ENCODE measurements at regions not wholly inside any gene's neighbourhood (a gene's known extent, or its start where the extent isn't known, plus 50 kb on each side); places are given as distances from the start of the nearest gene placed in this dataset.

- no peak overlapping the region for H3K27ac ChIP-seq
- no peak for TF ChIP-seq POLR2A (IDR thresholded peaks at IDR 0.05)
- TF ChIP-seq, protein P1, sequence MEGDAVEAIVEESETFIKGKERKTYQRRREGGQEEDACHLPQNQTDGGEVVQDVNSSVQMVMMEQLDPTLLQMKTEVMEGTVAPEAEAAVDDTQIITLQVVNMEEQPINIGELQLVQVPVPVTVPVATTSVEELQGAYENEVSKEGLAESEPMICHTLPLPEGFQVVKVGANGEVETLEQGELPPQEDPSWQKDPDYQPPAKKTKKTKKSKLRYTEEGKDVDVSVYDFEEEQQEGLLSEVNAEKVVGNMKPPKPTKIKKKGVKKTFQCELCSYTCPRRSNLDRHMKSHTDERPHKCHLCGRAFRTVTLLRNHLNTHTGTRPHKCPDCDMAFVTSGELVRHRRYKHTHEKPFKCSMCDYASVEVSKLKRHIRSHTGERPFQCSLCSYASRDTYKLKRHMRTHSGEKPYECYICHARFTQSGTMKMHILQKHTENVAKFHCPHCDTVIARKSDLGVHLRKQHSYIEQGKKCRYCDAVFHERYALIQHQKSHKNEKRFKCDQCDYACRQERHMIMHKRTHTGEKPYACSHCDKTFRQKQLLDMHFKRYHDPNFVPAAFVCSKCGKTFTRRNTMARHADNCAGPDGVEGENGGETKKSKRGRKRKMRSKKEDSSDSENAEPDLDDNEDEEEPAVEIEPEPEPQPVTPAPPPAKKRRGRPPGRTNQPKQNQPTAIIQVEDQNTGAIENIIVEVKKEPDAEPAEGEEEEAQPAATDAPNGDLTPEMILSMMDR (IDR thresholded peaks at IDR 0.05) = no peak
- H3K9me3 ChIP-seq = no peaks in the 10 kb centered on the region
- H3K4me3 ChIP-seq = no peak overlapping the region
- DNase-seq (no peak), ATAC-seq (no peak)
- 80% methylated on average over 6 of the region's 6 CpGs for WGBS (ENCODE audit: insufficient coverage, low coverage, low lambda C conversion rate, missing lambda C conversion rate)
- no peaks in the 10 kb centered on the region for H3K27me3 ChIP-seq
- H3K4me1 ChIP-seq = peaks cover 0 to 6% (median 0%) of the 10 kb centered on the region in 4 donors
- intact Hi-C loops (cut with DNase I) = no loop called here
- H3K36me3 ChIP-seq = no peaks in the 10 kb centered on the region
Observed at GRCh38 chr21:35578347-35578782, 482.0 kb downstream of the SETD4 start.

DNA sequence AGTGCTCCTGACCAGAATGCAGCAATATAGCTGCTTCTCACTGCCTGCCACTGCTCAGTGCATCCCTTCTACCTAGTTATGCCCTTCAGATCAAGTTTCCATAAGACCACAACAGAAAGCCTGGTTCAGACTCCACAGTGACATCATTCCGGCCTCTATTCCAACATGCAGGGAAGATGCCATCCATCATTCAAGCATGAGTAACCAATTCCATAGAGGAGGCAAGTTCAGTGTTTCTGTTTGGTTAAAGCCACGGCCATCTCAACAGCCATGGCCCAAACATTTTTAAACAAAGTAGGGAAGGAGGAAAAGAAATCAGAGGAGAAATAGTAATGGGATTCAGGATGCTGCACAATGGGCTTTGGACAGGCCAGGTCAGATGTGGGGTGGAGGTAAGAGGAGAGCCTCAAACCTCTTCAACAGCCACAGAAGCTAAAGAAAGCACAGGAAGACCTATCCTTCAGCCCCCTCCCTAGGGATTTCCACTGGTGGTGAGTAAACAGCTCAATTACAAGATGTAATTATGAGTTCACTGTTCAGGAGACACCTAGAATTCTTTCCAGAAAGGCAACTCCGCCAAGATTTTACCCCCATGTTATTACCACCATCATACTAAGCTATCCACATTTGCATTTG is 484.9 kb downstream of the SETD4 start:
- Histone ChIP-seq H3K36me3 (no peaks in the 10 kb centered on the region), H3K27ac (no peak overlapping the region), H3K4me3 (no peak overlapping the region), H3K4me1 (peaks cover 0 to 6% (median 0%) of the 10 kb centered on the region in 4 donors), H3K27me3 (no peaks in the 10 kb centered on the region), H3K9me3 (no peaks in the 10 kb centered on the region)
- no peak for DNase-seq
- ATAC-seq = no peak
- WGBS (ENCODE audit: insufficient coverage, low coverage, low lambda C conversion rate, missing lambda C conversion rate) = 84% methylated on average over 2 of the region's 3 CpGs
- intact Hi-C loops (cut with DNase I) = no loop called here
- TF ChIP-seq, protein P1 (IDR thresholded peaks at IDR 0.05) = no peak
- TF ChIP-seq POLR2A (IDR thresholded peaks at IDR 0.05) = no peak

GRCh38 chr21:35573472-35574374 is 486.6 kb downstream of the SETD4 start:
- H3K27ac ChIP-seq = no peak overlapping the region
- no peak overlapping the region for H3K4me3 ChIP-seq
- H3K4me1 ChIP-seq = peaks cover 0 to 6% (median 0%) of the 10 kb centered on the region in 4 donors
- H3K9me3 ChIP-seq = no peaks in the 10 kb centered on the region
- no peak for DNase-seq
- intact Hi-C loops (cut with DNase I) = no loop called here
- H3K27me3 ChIP-seq = no peaks in the 10 kb centered on the region
- whole genome bisulfite sequencing (ENCODE audit: insufficient coverage, low coverage, low lambda C conversion rate, missing lambda C conversion rate) = 43% methylated on average over 6 of the region's 6 CpGs
- no peaks in the 10 kb centered on the region for H3K36me3 ChIP-seq
- ATAC-seq = peak in 2 of 4 donors; percentile 59 to 89
- TF ChIP-seq, protein P1 (IDR thresholded peaks at IDR 0.05) = no peak
- TF ChIP-seq POLR2A (IDR thresholded peaks at IDR 0.05) = no peak

GRCh38 chr21:35571910-35572309 is 488.4 kb downstream of the SETD4 start:
- Histone ChIP-seq H3K4me3 (no peak overlapping the region), H3K4me1 (peaks cover 0 to 6% (median 0%) of the 10 kb centered on the region in 4 donors), H3K36me3 (no peaks in the 10 kb centered on the region), H3K27me3 (no peaks in the 10 kb centered on the region), H3K9me3 (no peaks in the 10 kb centered on the region), H3K27ac (no peak overlapping the region)
- DNase-seq (no peak), ATAC-seq (no peak)
- 68% methylated on average over 7 of the region's 7 CpGs for WGBS (ENCODE audit: insufficient coverage, low coverage, low lambda C conversion rate, missing lambda C conversion rate)
- intact Hi-C loops (cut with DNase I) = no loop called here
- TF ChIP-seq, protein P1 (IDR thresholded peaks at IDR 0.05) = no peak
- no peak for TF ChIP-seq POLR2A (IDR thresholded peaks at IDR 0.05)
